Upper lobe of left lung (tissue), 6 donors: ENCODE measurements at regions not wholly inside any gene's neighbourhood (a gene's known extent, or its start where the extent isn't known, plus 50 kb on each side); places are given as distances from the start of the nearest gene placed in this dataset.
"Not testable (repeated sequence)": the region's sequence is repeated elsewhere in the genome, so short reads cannot be mapped to it uniquely, and the experiment has no call there.

ENCODE experiments used
- ATAC-seq, 2 donors: fragments of 200-7000 bp; cut with Tn5 transposase; one replicate each; pipeline ENCODE4 v1.9.1; 2022; ENCODE audit warnings: mild to moderate bottlenecking in 2 of 2, moderate library complexity in 2 of 2; ENCODE audit not compliant: low FRiP score in 2 of 2
- DNase-seq, 2 donors: peaks; one replicate each; pipeline ENCODE4 v3.0.0-alpha.2; 2019 to 2020
- H3K27ac ChIP-seq, 4 donors: fragments of 200-600 bp; sonication (generic); one replicate each; pipeline ENCODE4 v1.5.1; 2016 to 2019
- H3K27me3 ChIP-seq, 4 donors: fragments of 200-600 bp; sonication (generic); one replicate each; pipeline ENCODE4 v1.5.1; 2017 to 2019
- H3K36me3 ChIP-seq, 4 donors: fragments of 200-600 bp; sonication (generic); one replicate each; pipeline ENCODE4 v1.5.1; 2016 to 2019
- H3K4me1 ChIP-seq, 4 donors: fragments of 200-600 bp; sonication (generic); one replicate each; pipeline ENCODE4 v1.5.1; 2018 to 2019
- H3K4me3 ChIP-seq, 4 donors: fragments of 200-600 bp; sonication (generic); one replicate each; pipeline ENCODE4 v1.5.1; 2017 to 2019; ENCODE audit warnings: mild to moderate bottlenecking in 2 of 4, moderate library complexity in 1 of 4
- H3K9me3 ChIP-seq, 4 donors: fragments of 200-600 bp; sonication (generic); one replicate each; pipeline ENCODE4 v1.5.1; 2018 to 2019
- EP300 ChIP-seq, 4 donors: sonication (generic); formaldehyde crosslinking; IDR thresholded peaks; one replicate each; pipeline ENCODE4 v1.5.1; 2017; ENCODE audit warnings: antibody characterized with exemption in 4 of 4, control low read depth in 2 of 4
- POLR2A ChIP-seq, 4 donors: fragments of 450-650 bp; IDR thresholded peaks; one replicate each; pipeline ENCODE4 v1.5.1; 2016 to 2017; ENCODE audit warnings: antibody characterized with exemption in 4 of 4, mild to moderate bottlenecking in 2 of 4
- POLR2AphosphoS5 ChIP-seq, 2 donors: sonication (generic); formaldehyde crosslinking; IDR thresholded peaks; one replicate each; pipeline ENCODE4 v1.5.1; 2017; ENCODE audit warnings: antibody characterized with exemption in 2 of 2
- WGBS, 2 donors: methylation state at CpG; one replicate each; pipeline ENCODE4 v1.1.5; 2017 to 2018; 5-methylcytosine and 5-hydroxymethylcytosine counted together
- TF ChIP-seq, protein P1 (sequence below), 6 experiments: fragments of 450-650 bp in 4 of 6; fragments of 200-600 bp in 2 of 6; sonication (generic) in 2 of 6; IDR thresholded peaks; one replicate each; pipeline ENCODE4 v1.5.1; 2016 to 2019; ENCODE audit warnings: antibody characterized with exemption in 6 of 6
- donor health status: DM: no; HTN: no; CAD: no; lungs with moderate emphysema.
- donor health status: DM: no; HTN: yes; CAD: no; lungs with severe emphysema.

DNA sequence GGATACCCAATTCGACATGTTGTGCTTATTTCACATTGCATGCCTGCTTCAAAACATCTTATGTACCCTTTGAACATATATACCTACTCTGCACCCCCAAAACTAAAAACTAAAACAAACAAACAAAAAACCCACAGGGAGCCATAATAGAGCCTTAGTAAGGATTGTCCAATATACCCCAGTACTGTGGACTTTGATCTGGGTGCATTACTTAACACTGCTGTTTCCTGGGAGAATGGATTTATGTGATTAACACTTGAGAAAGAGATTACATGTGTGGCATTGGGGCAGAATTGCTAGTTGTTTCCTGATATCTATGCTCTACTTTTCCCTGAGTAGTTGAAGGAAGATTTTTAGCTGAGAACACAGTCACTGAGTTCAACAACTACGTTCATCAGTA is 583.4 kb upstream of the ROBO1 start:
- Histone ChIP-seq H3K27me3 (no peaks in the 10 kb centered on the region), H3K36me3 (no peaks in the 10 kb centered on the region), H3K4me3 (no peak overlapping the region), H3K4me1 (no peaks in the 10 kb centered on the region), H3K9me3 (no peaks in the 10 kb centered on the region), H3K27ac (no peak overlapping the region)
- ATAC-seq (no peak), DNase-seq (no peak)
- TF ChIP-seq POLR2AphosphoS5 (IDR thresholded peaks at IDR 0.05) (no peak), POLR2A (IDR thresholded peaks at IDR 0.05) (no peak), EP300 (IDR thresholded peaks at IDR 0.05) (no peak)
- TF ChIP-seq, protein P1, sequence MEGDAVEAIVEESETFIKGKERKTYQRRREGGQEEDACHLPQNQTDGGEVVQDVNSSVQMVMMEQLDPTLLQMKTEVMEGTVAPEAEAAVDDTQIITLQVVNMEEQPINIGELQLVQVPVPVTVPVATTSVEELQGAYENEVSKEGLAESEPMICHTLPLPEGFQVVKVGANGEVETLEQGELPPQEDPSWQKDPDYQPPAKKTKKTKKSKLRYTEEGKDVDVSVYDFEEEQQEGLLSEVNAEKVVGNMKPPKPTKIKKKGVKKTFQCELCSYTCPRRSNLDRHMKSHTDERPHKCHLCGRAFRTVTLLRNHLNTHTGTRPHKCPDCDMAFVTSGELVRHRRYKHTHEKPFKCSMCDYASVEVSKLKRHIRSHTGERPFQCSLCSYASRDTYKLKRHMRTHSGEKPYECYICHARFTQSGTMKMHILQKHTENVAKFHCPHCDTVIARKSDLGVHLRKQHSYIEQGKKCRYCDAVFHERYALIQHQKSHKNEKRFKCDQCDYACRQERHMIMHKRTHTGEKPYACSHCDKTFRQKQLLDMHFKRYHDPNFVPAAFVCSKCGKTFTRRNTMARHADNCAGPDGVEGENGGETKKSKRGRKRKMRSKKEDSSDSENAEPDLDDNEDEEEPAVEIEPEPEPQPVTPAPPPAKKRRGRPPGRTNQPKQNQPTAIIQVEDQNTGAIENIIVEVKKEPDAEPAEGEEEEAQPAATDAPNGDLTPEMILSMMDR (IDR thresholded peaks at IDR 0.05) = no peak
- 71 to 75% methylated on average over 2 of the region's 2 CpGs for WGBS, 2 donors

DNA sequence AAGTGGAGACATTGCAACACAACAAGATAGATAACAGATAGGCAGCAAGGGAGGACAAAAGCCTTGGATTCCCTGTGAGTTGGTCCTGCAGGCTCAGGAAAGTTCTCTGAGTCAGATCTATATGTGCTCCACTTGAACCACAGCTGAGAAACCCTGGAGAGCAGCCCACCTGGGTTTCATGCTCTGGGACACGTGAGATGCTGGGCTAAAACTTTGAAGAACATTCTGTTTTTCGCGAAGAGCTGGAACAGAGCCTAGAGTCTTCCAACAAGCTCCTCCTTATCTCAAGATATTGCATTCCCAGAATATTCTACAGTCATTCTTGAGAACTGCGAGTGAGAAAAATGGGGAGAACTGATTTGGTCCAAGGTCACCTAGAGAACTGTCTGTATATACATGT is 583.0 kb upstream of the ROBO1 start:
- WGBS, 2 donors = 78 to 83% methylated on average over 4 of the region's 4 CpGs
- no peaks in the 10 kb centered on the region for H3K4me1 ChIP-seq
- no peaks in the 10 kb centered on the region for H3K27me3 ChIP-seq
- DNase-seq (no peak), ATAC-seq (no peak)
- no peak overlapping the region for H3K4me3 ChIP-seq
- no peaks in the 10 kb centered on the region for H3K36me3 ChIP-seq
- no peaks in the 10 kb centered on the region for H3K9me3 ChIP-seq
- H3K27ac ChIP-seq = no peak overlapping the region
- TF ChIP-seq, protein P1 (IDR thresholded peaks at IDR 0.05) = no peak
- TF ChIP-seq POLR2AphosphoS5 (IDR thresholded peaks at IDR 0.05) = no peak
- no peak for TF ChIP-seq POLR2A (IDR thresholded peaks at IDR 0.05)
- no peak for TF ChIP-seq EP300 (IDR thresholded peaks at IDR 0.05)

DNA sequence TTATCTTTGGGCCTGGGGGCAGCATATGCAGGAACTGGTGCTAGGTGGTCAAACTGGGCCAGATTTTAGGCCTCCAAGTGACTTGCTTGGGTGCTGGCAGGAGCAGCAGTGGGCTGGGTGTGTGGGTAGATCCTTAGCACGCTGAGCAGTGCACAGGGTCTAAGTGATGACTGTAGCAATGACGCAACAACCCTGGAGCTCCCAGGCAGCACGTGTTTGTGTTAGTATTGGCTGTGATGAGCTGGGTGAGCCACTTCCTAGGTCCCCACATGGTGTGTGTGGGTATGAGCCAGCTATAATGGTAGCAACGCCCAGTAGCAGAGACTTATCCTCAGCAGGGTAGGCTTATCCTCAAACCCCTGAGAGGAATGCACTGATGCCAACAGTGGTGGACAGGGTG is 570.6 kb upstream of the ROBO1 start:
- ATAC-seq (no peak), DNase-seq (no peak)
- H3K27me3 ChIP-seq = no peaks in the 10 kb centered on the region
- H3K27ac ChIP-seq = no peak overlapping the region
- no peaks in the 10 kb centered on the region for H3K4me1 ChIP-seq
- H3K36me3 ChIP-seq = no peaks in the 10 kb centered on the region
- no peak overlapping the region for H3K4me3 ChIP-seq
- WGBS, 2 donors = 55 to 80% methylated on average over 2 to 4 of the region's 4 CpGs
- H3K9me3 ChIP-seq = no peaks in the 10 kb centered on the region
- TF ChIP-seq EP300 (IDR thresholded peaks at IDR 0.05) (no peak), POLR2A (IDR thresholded peaks at IDR 0.05) (no peak), POLR2AphosphoS5 (IDR thresholded peaks at IDR 0.05) (no peak)
- TF ChIP-seq, protein P1 (IDR thresholded peaks at IDR 0.05) = no peak

DNA sequence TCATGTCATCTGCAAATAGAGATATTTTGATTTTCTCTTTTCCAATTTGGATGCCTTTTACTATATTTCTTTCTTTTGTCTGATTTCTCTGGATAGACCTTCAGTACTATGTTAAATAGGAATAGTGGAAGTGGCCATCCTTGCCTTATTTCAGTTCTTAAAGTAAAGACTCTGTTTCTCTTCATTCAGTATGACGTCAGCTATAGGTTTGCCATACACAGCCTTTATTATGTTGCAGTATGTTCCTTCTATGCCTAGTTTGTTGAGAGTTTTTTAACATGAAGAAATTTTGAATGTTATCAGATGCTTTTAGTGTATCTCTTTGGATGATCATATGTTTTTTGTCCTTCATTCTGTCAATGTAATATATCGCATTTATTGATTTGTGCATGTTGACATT is 566.7 kb upstream of the ROBO1 start:
- 87 to 89% methylated on average over 2 of the region's 2 CpGs for WGBS, 2 donors
- Histone ChIP-seq H3K4me1 (no peaks in the 10 kb centered on the region), H3K36me3 (no peaks in the 10 kb centered on the region), H3K27ac (no peak overlapping the region), H3K4me3 (no peak overlapping the region), H3K27me3 (no peaks in the 10 kb centered on the region), H3K9me3 (no peaks in the 10 kb centered on the region)
- ATAC-seq (no peak), DNase-seq (no peak)
- TF ChIP-seq POLR2A (IDR thresholded peaks at IDR 0.05) (no peak), POLR2AphosphoS5 (IDR thresholded peaks at IDR 0.05) (no peak), EP300 (IDR thresholded peaks at IDR 0.05) (no peak)
- TF ChIP-seq, protein P1 (IDR thresholded peaks at IDR 0.05) = no peak

DNA sequence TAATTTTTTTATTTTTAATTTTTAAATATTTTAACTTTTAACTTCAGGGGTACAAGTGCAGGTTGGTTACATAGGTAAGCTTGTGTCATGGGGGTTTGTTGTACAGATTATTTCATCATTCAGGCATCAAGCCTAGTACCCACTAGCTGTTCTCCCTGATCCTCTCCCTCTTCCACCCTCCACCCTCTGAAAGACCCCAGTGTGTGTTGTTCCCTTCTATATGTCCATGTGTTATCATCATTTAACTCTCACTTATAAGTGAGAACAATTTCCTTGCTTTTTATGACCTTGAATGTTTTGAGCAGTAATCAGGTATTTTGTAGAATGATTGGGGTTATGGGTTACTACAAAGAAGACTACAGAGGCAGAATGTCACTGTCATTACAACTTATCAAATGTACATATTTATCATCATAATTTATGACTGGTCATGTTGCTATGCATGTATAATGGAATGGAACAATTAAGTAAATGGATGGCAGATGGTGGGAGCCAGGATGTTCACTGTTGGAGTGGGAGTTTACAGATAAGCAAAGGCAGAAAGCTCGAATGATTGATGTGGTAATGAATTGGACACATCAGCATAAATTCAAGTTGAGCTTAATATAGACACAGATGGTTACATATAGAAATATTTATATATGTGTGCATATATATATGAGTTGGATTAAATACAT is 563.8 kb upstream of the ROBO1 start:
- no peaks in the 10 kb centered on the region for H3K27me3 ChIP-seq
- H3K9me3 ChIP-seq = no peaks in the 10 kb centered on the region
- no peaks in the 10 kb centered on the region for H3K4me1 ChIP-seq
- no peaks in the 10 kb centered on the region for H3K36me3 ChIP-seq
- H3K4me3 ChIP-seq = no peak overlapping the region
- no peak overlapping the region for H3K27ac ChIP-seq
- no peak for DNase-seq
- no peak for ATAC-seq
- 60 to 80% methylated on average over 1 of the region's 1 CpG for WGBS, 2 donors
- TF ChIP-seq EP300 (IDR thresholded peaks at IDR 0.05) (no peak), POLR2AphosphoS5 (IDR thresholded peaks at IDR 0.05) (no peak), POLR2A (IDR thresholded peaks at IDR 0.05) (no peak)
- TF ChIP-seq, protein P1 (IDR thresholded peaks at IDR 0.05) = no peak

DNA sequence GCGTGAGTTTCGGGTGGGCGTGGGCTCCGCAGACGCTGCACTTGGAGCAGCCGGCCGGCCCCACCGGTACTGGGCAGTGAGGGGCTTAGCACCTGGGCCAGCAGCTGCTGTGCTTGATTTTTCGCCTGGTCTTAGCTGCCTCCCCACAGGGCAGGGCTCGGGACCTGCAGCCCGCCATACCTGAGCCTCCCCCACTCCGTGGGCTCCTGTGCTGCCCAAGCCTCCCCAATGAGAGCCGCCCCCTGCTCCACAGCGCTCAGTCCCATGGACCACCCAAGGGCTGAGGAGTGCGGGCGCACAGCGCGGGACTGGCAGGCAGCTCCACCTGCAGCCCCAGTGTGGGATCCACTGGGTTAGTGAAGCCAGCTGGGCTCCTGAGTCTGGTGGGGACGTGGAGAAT is 546.7 kb upstream of the ROBO1 start:
- H3K9me3 ChIP-seq, ATAC-seq, H3K4me1 ChIP-seq, H3K27me3 ChIP-seq, H3K36me3 ChIP-seq, H3K4me3 ChIP-seq, H3K27ac ChIP-seq: not testable (repeated sequence)
- DNase-seq = peak in 1 of 2 donors; percentile 69
- WGBS, 2 donors = 96% methylated on average over 5 to 18 of the region's 19 CpGs
